ENCODE measurements at regions not wholly inside any gene's neighbourhood (a gene's known extent, or its start where the extent isn't known, plus 50 kb on each side); places are given as distances from the start of the nearest gene placed in this dataset.

DNA sequence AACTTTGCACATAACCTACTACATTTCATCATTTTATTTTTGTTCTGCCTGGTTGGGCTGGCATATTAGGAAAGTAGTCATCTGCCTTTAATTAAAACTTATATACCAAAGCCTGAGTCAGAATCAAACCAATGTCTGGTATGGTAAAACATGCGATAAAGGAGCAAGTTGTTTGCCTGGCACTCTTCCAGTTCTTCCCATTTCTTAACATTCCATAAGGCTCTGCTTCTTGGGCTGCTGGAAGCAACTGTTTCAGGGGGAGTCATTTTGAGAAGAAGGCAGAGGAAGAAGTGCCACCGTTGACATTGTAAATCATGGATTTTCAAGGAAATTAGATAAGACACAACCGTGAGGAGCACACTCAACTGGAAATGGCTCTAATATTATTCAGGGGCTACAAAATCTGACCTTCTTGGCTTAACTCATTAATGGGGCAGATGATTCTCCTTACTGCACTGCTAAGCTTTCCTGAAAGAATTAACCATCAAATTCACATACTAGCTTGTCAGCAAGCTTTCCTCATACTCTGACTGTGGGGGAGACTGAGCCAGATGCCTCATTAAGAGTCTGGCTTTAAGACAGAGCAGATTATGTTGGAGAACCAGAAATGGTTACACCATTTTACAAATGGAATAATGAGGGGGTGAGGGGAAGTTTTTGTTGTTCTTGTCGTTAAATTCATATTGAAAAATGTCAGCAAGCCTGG lies 391.0 kb downstream of the TMEM232 start:
- no peak overlapping the region for H3K4me3 Mint-ChIP-seq
- peaks cover 0 to 11% (median 4%) of the 10 kb centered on the region in 3 experiments; a peak in 2 of 7 replicates for H3K36me3 Mint-ChIP-seq (ENCODE audit: insufficient read depth in 1 of 3, low read depth in 3 of 3)
- H3K4me1 ChIP-seq (ENCODE audit: insufficient read depth, low read length): no peaks in the 10 kb centered on the region
- no peak overlapping the region for H3K56ac ChIP-seq (ENCODE audit: insufficient read length, low read depth, low read length)
- DNase-seq: no peak
- H3K9ac ChIP-seq (ENCODE audit: extremely low read depth, insufficient read length, low read length): no peak overlapping the region
- H3K23ac ChIP-seq (ENCODE audit: insufficient read length, low read depth, low read length): no peak overlapping the region
- H3K23me2 ChIP-seq (ENCODE audit: insufficient read length, low read depth, low read length, poor library complexity, severe bottlenecking): no peaks in the 10 kb centered on the region
- H3K27me3 ChIP-seq (ENCODE audit: insufficient read depth, low read length): no peaks in the 10 kb centered on the region
- H3K27me3 Mint-ChIP-seq (ENCODE audit: low read depth): no peaks in the 10 kb centered on the region; the same call in 1 of the 2 replicates
- TF ChIP-seq, protein P1, sequence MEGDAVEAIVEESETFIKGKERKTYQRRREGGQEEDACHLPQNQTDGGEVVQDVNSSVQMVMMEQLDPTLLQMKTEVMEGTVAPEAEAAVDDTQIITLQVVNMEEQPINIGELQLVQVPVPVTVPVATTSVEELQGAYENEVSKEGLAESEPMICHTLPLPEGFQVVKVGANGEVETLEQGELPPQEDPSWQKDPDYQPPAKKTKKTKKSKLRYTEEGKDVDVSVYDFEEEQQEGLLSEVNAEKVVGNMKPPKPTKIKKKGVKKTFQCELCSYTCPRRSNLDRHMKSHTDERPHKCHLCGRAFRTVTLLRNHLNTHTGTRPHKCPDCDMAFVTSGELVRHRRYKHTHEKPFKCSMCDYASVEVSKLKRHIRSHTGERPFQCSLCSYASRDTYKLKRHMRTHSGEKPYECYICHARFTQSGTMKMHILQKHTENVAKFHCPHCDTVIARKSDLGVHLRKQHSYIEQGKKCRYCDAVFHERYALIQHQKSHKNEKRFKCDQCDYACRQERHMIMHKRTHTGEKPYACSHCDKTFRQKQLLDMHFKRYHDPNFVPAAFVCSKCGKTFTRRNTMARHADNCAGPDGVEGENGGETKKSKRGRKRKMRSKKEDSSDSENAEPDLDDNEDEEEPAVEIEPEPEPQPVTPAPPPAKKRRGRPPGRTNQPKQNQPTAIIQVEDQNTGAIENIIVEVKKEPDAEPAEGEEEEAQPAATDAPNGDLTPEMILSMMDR (conservative IDR thresholded peaks at IDR 0.05): no peak
- no peaks in the 10 kb centered on the region for H3K9me3 ChIP-seq (ENCODE audit: control insufficient read depth, low read depth, low read length)
- no peak overlapping the region for H3T11ph ChIP-seq (ENCODE audit: low read length)
- H3K18ac ChIP-seq (ENCODE audit: insufficient read length, low read depth, low read length): no peak overlapping the region
- no peak overlapping the region for H4K91ac ChIP-seq (ENCODE audit: insufficient read length, low read depth, low read length)
- H2BK15ac ChIP-seq (ENCODE audit: low read depth, low read length): no peak overlapping the region
- no peak overlapping the region for H3K14ac ChIP-seq (ENCODE audit: insufficient read depth, low read length)
- H2BK12ac ChIP-seq (ENCODE audit: insufficient read length, low read depth, low read length): no peak overlapping the region
- H2AK5ac ChIP-seq (ENCODE audit: insufficient read length, low read length): no peak overlapping the region
- no peaks in the 10 kb centered on the region for H3K79me1 ChIP-seq (ENCODE audit: insufficient read depth, low read depth, low read length, poor library complexity, severe bottlenecking)
- peaks cover 10 to 12% of the 10 kb centered on the region in 2 experiments for H3K4me1 Mint-ChIP-seq
- WGBS (ENCODE audit: extremely low coverage, insufficient read length, low lambda C conversion rate): no CpG with 5 or more reads among the region's 4 CpGs
- H3K4me2 ChIP-seq (ENCODE audit: insufficient read depth, insufficient read length, low read length): no peak overlapping the region
- no peak overlapping the region for H3K4ac ChIP-seq (ENCODE audit: low read depth, low read length)
- H4K5ac ChIP-seq (ENCODE audit: insufficient read length, low read depth, low read length): no peak overlapping the region
- no peak overlapping the region for H2BK5ac ChIP-seq (ENCODE audit: insufficient read length, low read length)
- H2BK120ac ChIP-seq (ENCODE audit: low read depth, low read length, poor library complexity, severe bottlenecking): no peak overlapping the region
- H4K8ac ChIP-seq (replicated peaks; ENCODE audit: insufficient read length, low read depth, low read length): no peak overlapping the region
- H2AFZ ChIP-seq (ENCODE audit: low read length): no peak overlapping the region
- H2BK20ac ChIP-seq (ENCODE audit: low read depth, low read length, poor library complexity, severe bottlenecking): no peak overlapping the region
- no peaks in the 10 kb centered on the region for H3K79me2 ChIP-seq (ENCODE audit: insufficient read depth, low read length)
- H3K9me3 Mint-ChIP-seq: peaks cover 2 to 3% of the 10 kb centered on the region in 2 experiments
- no peak overlapping the region for H3K27ac ChIP-seq (ENCODE audit: insufficient read length, low read depth, low read length)
- H4K20me1 ChIP-seq (ENCODE audit: control insufficient read depth, insufficient read depth, insufficient read length): no peaks in the 10 kb centered on the region
- no peak overlapping the region for H3K27ac Mint-ChIP-seq

Measured in H9 (cell line).